Astrocyte of the cerebellum (primary cell): ENCODE measurements at regions not wholly inside any gene's neighbourhood (a gene's known extent, or its start where the extent isn't known, plus 50 kb on each side); places are given as distances from the start of the nearest gene placed in this dataset.

Experiments
- DNase-seq: peaks from one replicate; pipeline ENCODE4 v3.0.0-alpha.2; 2011; ENCODE audit warnings: low read depth
- H3K4me3 ChIP-seq: 2 replicates; pipeline ENCODE4 v1.5.1; 2011; ENCODE audit warnings: mild to moderate bottlenecking, low read depth, low read length, moderate library complexity
- CTCF ChIP-seq: IDR thresholded peaks from 2 replicates; pipeline ENCODE4 v1.5.1; 2012; ENCODE audit warnings: low read length, low read depth, moderate library complexity, mild to moderate bottlenecking; ENCODE audit errors: missing control alignments
- in situ Hi-C: cut with HindIII; loops from 2 replicates; pipeline ENCODE4 v1.10.0; 2017; ENCODE audit warnings: low sequenced_read_pairs

- TF ChIP-seq CTCF, result no peak
- in situ Hi-C loops, result no loop called here
- H3K4me3 ChIP-seq, result no peak overlapping the region
- no peak for DNase-seq
Measured at GRCh38 chr14:58705066-58705465, 67.3 kb downstream of the DACT1 start.

DNA sequence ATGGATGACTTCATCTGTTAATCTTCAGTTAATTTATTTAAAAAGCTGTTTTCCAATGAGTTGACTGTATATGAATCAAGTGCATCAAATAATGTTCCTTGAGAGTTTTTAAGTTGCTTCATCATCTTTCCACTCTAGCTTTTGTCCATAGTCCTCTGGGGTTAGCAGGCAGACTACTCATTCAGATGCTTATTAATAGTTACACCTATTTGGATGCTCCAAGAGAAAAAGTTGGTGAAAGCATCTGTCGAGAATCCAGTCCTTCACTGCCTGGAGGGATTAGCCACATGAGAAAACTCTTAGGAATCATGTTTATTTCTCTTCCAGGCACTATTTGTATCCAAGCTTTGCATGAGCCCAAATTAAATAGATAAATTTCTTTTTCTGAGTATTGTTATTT, 70.2 kb downstream of the DACT1 start:
- no peak for DNase-seq
- in situ Hi-C loops, result no loop called here
- no peak for TF ChIP-seq CTCF
- H3K4me3 ChIP-seq, result no peak overlapping the region

DNA sequence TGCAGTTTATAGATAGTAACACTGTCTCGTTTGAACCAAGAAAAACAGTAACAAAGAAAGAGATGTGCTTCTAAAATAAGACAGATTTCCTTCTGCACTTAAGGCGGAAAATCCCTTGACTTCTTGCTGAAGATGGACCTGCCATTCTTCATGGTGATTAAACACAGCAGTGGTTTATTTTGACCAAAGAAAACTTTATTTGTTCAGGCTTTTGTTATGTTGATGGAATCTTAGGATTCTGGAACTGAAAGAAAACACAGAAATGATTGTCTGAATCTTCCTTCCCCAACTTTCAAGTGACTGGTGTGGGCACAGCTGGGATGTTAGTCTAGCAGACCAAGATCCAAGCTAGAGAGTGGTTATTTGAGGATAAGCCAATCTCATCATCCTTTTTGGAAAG, 72.2 kb downstream of the DACT1 start:
- TF ChIP-seq CTCF, result no peak
- no peak overlapping the region for H3K4me3 ChIP-seq
- in situ Hi-C loops, result no loop called here
- no peak for DNase-seq

- no peak for DNase-seq
- H3K4me3 ChIP-seq, result no peak overlapping the region
- in situ Hi-C loops, result no loop called here
- no peak for TF ChIP-seq CTCF
Measured at GRCh38 chr14:58711382-58711781, 73.6 kb downstream of the DACT1 start.

DNA sequence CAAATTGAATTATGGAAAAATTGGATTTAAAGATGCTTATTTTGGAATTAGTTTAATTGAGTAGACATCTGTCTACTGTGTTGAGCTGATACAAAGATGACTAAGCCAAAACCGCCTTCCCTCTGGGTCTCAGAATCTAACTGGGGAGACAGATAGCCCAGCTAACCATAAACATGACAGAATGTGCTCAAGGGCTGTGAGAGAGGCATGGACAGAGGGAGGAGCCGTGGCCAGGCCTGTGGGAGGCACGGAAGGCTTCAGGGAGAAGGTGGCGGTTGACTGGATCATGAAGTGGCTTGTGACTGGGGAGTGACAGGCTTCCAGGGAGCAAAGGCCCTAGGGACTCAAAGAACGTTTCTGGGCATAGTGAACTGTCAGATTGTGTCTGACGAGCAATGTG, 74.6 kb downstream of the DACT1 start:
- in situ Hi-C loops, result no loop called here
- no peak for DNase-seq
- H3K4me3 ChIP-seq, result no peak overlapping the region

GRCh38 chr14:58713677-58714076, 75.9 kb downstream of the DACT1 start:
- TF ChIP-seq CTCF, result no peak
- DNase-seq, result no peak
- H3K4me3 ChIP-seq, result no peak overlapping the region
- in situ Hi-C loops, result no loop called here

More for the DNA sequence above, 74.6 kb downstream of the DACT1 start:
- no peak for TF ChIP-seq CTCF

DNA sequence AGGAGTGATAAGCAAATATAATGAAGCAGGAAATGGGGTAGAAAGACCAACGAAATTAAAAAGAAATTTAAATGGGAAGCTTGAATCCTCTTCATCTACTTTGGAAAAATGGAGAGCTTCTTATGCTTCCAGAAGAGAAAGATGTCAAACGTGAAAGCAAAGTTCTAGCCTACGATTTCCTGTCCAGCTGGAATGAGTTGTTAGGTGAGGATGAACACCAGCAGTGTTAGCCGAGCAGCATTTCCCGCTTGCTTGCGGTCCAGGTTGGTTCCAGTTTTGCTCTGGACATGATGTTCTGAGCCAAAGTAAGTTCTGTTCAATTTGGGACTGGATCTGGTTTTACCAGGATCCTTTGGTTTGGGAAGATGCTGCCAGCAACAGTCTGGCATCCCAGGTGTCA, 78.9 kb downstream of the DACT1 start:
- no peak for TF ChIP-seq CTCF
- no peak for DNase-seq
- H3K4me3 ChIP-seq, result no peak overlapping the region
- in situ Hi-C loops, result no loop called here
